ENCODE measurements at regions not wholly inside any gene's neighbourhood (a gene's known extent, or its start where the extent isn't known, plus 50 kb on each side); places are given as distances from the start of the nearest gene placed in this dataset.

DNA sequence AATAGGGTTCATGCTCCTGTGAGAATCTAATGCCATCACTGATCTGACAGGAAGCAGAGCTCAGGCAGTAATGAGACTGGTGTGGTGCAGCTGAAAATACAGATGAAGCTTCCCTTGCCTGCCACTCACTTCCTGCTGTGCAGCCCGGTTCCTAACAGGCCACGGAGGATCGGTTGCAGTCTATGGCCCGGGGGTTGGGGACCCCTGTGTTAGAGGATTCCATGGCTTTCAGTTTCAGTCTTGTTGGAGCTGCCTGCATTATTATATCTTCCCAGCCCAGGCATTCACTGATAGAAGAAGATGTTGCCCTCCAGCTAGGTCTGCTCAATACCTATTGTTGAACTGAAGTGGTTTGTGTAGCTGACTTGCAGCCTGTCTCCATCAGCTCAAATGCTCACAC, 1298.8 kb downstream of the TYW1 start:
- TF ChIP-seq REST (IDR thresholded peaks at IDR 0.05; ENCODE audit: insufficient read depth in 1 of 2, low read depth in 2 of 2, low read length in 2 of 2) (no peak), SIN3A (IDR thresholded peaks at IDR 0.05; ENCODE audit: borderline replicate concordance, insufficient read depth, low read length) (no peak), POLR2AphosphoS5 (IDR thresholded peaks at IDR 0.05; ENCODE audit: low read depth, low read length) (no peak), FOXP2 (optimal IDR thresholded peaks at IDR 0.05; ENCODE audit: borderline replicate concordance, extremely low read depth, extremely low read length, insufficient read depth) (no peak), TAF1 (IDR thresholded peaks at IDR 0.05; ENCODE audit: borderline replicate concordance, insufficient read depth, low read length) (no peak)

DNA sequence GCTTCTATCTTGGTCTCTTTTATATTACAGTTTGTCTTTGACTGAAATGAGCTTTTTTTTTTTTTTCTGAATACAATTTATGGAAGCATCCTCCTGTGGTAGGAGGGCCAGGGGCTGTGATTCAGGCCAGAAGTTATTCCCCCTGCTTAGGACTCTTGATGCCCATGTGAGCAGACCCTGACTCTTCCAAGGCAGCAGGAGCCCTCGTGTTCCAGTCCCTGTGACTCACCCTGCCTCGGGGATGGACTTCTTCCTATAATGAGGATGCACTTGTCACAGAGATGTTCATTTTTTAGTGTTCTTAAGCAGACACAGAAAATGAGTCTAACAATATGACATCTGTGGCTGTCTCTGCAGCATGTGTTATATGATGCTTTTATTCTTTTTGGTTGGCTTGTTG, 1293.7 kb upstream of the AUTS2 start:
- TF ChIP-seq SIN3A (IDR thresholded peaks at IDR 0.05; ENCODE audit: borderline replicate concordance, insufficient read depth, low read length) (no peak), REST (IDR thresholded peaks at IDR 0.05; ENCODE audit: insufficient read depth in 1 of 2, low read depth in 2 of 2, low read length in 2 of 2) (no peak), POLR2AphosphoS5 (IDR thresholded peaks at IDR 0.05; ENCODE audit: low read depth, low read length) (no peak), TAF1 (IDR thresholded peaks at IDR 0.05; ENCODE audit: borderline replicate concordance, insufficient read depth, low read length) (no peak), FOXP2 (optimal IDR thresholded peaks at IDR 0.05; ENCODE audit: borderline replicate concordance, extremely low read depth, extremely low read length, insufficient read depth) (no peak)

DNA sequence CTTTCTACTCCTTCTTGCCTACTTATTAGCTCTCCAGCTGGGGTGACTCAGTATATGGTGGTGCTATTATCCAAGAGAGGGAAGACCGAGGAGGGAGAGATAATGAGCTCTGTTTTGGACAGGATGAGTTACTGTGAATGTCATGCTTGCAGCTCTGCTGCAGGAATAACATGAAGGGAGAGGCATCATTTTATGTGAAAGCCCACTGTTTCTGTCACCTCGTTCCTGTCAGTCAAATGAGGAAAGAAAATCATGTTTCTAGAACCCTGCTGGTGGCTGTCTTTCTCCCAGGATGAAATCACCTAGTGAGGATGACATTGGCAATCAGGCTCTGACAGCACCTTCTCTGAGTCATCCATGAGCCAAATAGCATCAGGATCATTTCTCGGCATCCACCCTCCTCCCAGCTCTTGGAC, 1291.6 kb upstream of the AUTS2 start:
- TF ChIP-seq POLR2AphosphoS5 (IDR thresholded peaks at IDR 0.05; ENCODE audit: low read depth, low read length): no peak
- no peak for TF ChIP-seq REST (IDR thresholded peaks at IDR 0.05; ENCODE audit: insufficient read depth in 1 of 2, low read depth in 2 of 2, low read length in 2 of 2)
- no peak for TF ChIP-seq TAF1 (IDR thresholded peaks at IDR 0.05; ENCODE audit: borderline replicate concordance, insufficient read depth, low read length)
- no peak for TF ChIP-seq SIN3A (IDR thresholded peaks at IDR 0.05; ENCODE audit: borderline replicate concordance, insufficient read depth, low read length)
- no peak for TF ChIP-seq FOXP2 (optimal IDR thresholded peaks at IDR 0.05; ENCODE audit: borderline replicate concordance, extremely low read depth, extremely low read length, insufficient read depth)

- TF ChIP-seq FOXP2 (optimal IDR thresholded peaks at IDR 0.05; ENCODE audit: borderline replicate concordance, extremely low read depth, extremely low read length, insufficient read depth) (no peak), TAF1 (IDR thresholded peaks at IDR 0.05; ENCODE audit: borderline replicate concordance, insufficient read depth, low read length) (no peak), SIN3A (IDR thresholded peaks at IDR 0.05; ENCODE audit: borderline replicate concordance, insufficient read depth, low read length) (no peak), POLR2AphosphoS5 (IDR thresholded peaks at IDR 0.05; ENCODE audit: low read depth, low read length) (no peak), REST (IDR thresholded peaks at IDR 0.05; ENCODE audit: insufficient read depth in 1 of 2, low read depth in 2 of 2, low read length in 2 of 2) (no peak)
These were observed 1289.0 kb upstream of the AUTS2 start for GRCh38 chr7:68309271-68309670.

- no peak for TF ChIP-seq POLR2AphosphoS5 (IDR thresholded peaks at IDR 0.05; ENCODE audit: low read depth, low read length)
These were observed 1288.5 kb upstream of the AUTS2 start for GRCh38 chr7:68309806-68310205.

Measured in PFSK-1 (cell line).